LoVo (cell line): ENCODE measurements at regions not wholly inside any gene's neighbourhood (a gene's known extent, or its start where the extent isn't known, plus 50 kb on each side); places are given as distances from the start of the nearest gene placed in this dataset.
"Not testable (repeated sequence)": the region's sequence is repeated elsewhere in the genome, so short reads cannot be mapped to it uniquely, and the experiment has no call there.

Experiments used
- DNase-seq: peaks from one replicate; pipeline ENCODE4 v3.0.0-alpha.2; 2016; ENCODE audit warnings: low spot score

GRCh38 chr6:2378046-2378657 is 132.7 kb upstream of the GMDS start:
- no peak for DNase-seq

DNA sequence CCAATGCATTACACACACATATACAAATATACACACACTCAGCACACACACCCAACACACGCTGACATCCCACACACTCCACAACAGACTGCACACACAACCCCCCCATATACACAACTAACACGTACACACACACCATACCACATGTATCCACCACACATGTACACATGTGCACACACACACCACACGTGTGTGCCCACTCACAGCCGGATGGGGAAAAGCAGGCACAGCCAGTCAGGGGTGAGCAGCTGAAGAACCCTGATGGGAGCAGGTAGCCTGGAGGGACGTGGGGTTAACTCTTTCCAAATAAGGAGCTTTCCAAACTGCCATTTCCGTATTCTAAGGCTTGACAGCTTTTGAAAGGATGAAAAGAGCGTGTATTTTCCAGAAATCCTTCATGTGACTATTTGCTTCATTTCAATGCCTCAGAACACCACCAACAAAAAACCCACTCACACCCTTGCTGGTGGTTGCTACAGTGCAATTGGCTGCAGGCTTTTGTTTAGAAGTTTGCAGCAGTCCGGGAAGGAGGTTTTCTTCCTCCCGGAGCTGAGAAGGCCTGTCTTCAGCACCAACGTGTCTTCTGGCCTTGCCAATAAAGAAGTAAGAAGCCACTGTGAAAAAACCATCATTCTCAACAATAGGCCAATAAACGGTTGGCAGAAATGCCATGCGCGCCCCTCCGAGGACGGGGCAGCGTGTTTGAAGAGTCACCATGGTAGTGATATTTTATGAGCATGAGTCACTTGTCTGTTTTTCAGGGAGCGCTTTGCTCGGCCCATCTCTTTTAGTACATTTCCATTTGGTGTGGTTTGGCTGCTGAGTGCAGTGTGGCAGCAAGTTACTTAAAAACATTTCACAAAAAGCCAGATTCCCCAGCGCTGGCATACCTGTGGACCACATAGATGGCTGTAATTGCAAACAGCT is 131.3 kb upstream of the GMDS start:
- peak; percentile 86 for DNase-seq

DNA sequence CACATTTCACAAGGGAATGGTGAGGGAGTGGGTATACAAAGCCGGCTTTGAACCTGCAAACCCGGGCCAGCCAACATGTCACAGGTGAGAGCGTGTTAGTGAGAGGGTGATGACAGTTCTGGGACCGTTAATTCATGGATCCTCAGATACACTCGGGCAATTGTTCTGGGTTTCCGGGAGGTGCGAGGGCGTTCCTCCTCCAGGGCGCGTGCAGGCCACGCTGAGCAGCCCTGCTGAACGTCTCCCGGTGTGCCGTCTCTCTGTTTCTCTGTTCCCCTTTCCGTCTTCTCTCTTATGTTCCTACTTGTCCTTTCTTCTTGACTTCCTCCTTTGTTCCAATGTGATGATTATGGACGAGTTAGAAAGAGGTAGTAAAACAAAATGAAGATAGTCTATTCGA is 130.0 kb upstream of the GMDS start:
- no peak for DNase-seq

- no peak for DNase-seq
These were observed 124.2 kb upstream of the GMDS start for GRCh38 chr6:2369606-2370005.

DNA sequence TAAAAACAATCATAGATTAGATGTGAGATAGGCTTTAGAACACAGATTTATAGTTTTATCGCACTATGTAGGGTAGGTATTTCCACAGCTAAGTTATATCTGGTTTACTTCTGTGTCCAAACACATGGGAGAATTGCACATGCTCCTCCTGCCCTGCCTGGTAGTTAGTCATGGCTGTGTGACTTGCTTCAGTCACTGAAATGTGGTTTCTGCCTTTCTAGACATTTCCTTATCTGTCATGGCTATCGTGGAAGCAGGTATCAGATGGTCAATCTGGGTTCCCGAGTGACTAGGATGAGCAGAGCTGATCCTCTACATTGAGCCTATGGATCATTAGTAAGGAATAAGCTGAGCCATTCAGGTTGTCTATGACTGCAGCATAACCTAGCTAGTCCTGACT is 117.8 kb upstream of the GMDS start:
- DNase-seq = no peak

DNA sequence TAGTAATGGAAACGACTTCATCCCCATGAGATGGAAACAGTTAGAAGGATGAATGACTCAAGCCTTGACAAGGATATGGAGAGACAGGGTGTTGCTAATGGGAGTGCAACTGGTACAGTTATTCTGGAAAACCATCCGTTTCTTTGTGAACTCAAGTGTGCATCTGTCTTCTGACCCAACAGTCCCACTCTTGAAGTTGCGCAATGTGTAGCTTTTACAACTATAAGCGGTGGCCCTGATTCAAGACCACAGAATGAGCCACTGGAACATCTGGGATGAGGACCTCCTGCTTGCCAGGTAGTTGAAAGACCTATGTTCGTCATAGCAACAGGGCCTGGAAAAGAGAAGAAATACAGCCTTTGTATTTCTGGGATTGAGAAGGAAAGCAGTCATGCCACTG is 115.8 kb upstream of the GMDS start:
- no peak for DNase-seq

DNA sequence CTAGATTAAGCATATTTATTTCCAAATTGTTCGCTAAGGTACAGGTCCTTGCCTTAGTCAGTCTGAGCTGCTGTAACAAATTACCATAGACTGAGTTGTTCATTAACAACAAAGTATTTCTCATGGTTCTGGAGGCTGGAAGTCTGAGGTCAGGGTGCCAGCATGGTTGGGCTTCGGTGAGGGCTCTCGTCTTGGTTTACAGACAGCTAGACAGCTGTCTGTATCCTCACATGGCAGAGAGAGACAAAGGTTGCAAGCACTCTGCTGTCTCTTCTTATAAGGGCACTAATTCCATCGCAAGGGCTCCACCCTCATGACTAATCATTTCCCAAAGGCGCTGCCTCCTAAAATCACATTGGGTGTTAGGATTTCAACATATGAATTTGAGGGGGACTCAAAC is 115.3 kb upstream of the GMDS start:
- no peak for DNase-seq

- no peak for DNase-seq
These were observed 114.7 kb upstream of the GMDS start for GRCh38 chr6:2360126-2360525.

- DNase-seq = no peak
These were observed 109.7 kb upstream of the GMDS start for GRCh38 chr6:2355150-2355549.

GRCh38 chr6:2354138-2354491 is 108.7 kb upstream of the GMDS start:
- no peak for DNase-seq

DNA sequence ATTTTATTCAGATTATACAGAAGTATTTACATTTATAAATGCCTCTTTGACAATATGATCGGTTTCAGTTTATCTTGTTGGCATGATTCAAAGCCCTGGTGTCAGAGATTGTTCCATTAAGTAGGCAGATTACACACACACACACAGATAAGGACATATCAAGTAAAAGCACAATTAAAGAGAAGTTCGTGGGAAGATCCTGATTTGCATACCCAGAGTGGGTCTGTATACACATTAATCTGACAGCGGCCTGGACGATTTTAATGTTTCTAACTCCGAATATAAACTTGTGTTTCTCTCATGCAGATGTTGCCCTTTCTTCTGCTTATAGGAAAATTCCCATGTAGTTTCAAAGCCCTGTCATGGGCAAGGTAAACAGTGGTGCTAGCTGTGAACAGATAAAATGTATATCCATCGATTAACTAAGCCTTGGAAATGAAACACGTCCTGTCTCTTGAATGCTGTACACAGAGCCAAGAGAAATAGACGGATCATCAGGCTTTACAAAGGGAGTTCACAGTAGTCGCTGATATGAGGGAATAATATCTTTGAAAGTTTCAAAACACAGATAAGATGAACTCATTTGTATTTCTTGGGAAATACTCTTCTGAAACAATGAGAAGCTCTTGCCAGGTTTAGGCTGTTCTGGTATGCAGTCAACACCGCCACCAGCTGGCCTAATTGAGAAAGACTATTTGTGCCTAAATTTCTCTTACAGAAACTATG is 108.2 kb upstream of the GMDS start:
- peak; percentile 69 for DNase-seq

- no peak for DNase-seq
These were observed 106.5 kb upstream of the GMDS start for GRCh38 chr6:2351807-2352431.

DNA sequence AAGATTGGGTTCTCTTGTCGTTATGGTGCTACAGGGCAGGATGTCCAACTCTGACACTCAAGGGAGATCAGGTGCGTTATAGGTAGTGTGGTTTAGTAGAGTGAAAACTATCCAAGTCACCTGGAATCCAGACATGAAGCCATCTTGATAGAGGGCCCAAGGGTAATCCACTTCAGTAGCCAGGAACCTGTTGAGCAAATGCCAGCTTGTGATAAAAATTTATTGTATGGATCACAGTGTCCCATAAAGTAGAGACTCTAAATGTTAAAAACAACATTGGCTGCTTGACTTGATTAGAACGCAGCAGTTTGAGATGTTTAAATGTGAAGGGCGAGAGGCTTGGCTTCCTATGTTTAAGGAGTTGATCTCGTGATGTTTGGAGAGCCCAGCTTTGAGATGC is 105.7 kb upstream of the GMDS start:
- DNase-seq = no peak

DNA sequence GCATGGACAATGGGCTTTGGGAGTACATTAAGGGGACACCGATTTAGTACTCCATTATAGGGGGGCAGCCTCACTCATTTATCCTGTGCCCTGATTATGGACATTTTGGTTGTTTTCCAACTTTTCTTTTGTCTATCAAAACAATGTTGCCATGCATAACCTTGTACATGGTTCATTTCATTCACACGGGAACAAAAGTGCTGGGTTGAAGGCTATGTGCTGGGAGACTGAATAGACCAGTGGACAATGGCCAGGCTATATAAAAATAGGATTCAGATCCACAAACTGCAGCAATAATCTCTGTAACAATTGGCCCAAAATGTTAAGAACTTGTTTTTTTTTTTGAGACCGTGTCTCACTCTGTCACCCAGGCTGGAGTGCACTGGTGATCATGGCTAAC is 100.7 kb upstream of the GMDS start:
- DNase-seq = no peak

DNA sequence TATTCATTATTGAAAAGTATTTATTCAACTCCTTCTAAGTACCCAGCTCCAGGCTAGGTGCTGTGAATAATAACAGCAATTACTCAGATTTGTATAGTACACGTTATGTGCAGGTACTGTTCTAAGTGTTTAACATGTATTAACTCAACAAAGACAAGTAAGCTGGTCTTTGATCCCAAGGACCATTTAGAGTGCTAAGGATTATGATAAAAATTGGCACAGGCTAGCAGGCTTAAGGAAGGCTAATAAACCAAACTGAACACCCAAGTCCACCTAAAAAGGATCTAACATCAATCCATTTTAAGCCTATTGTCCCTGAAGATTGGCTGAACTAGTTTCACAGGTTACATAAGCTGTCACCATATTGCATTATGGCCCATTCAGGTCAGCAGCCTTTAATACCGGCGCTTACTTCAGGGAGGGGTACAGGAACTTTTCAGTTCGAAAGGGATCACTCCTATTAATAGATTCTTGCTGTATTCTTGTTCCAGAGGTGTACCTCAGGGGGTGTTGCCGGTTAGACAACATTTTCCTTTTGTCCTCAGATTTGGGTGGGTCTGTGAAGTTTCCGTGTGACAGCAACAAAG is 99.0 kb upstream of the GMDS start:
- no peak for DNase-seq

DNA sequence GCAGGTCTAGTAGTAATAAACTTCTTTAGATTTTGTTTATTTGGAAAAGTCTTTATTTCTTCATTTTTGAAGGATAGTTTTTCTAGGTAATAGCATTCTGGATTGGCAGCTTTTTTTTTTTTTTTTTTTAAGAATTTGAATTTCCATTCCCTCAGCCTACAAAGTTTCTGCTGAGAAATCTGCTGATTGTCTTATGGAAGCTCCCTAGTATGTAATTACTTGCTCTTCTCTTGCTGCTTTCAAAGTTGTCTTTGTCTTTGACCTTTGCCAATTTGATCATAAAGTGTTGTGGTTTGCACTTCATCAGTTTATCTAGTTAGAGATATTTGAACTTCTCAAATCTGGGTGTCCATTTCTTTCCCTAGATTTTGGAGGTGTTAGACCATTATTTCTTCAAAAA is 82.2 kb upstream of the GMDS start:
- DNase-seq = no peak

DNA sequence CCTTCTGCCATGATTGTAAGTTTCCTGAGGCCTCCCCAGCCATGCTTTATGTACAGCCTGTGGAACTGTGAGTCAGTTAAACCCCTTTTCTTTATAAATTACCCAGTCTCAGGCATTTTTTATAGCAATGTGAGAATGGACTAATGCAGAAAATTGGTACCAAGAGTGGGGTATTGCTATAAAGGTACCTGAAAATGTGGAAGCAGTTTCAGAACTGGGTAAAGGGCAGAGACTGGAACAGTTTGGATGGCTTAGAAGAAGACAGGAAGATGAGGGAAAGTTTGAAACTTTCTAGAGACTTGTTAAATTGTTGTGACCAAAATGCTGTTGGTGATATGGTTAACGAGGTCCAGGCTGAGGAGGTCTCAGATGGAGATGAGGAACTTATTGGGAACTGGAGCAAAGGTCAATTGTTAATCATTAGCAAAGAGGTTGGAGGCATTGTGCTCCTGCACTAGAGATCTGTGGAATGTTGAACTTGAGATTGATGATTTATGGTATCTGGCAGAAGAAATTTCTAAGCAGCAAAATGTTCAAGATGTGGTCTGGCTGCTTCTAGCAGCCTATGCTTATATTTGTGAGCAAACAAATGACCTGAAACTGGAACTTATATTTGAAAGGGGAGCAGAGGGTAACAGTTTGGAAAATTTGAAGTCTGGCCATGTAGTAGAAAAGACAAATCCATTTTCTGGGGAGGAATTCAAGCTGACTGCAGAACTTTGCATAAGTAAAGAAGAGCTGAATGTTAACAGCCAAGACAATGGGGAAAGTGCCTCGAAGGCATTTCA is 79.0 kb upstream of the GMDS start:
- no peak for DNase-seq

DNA sequence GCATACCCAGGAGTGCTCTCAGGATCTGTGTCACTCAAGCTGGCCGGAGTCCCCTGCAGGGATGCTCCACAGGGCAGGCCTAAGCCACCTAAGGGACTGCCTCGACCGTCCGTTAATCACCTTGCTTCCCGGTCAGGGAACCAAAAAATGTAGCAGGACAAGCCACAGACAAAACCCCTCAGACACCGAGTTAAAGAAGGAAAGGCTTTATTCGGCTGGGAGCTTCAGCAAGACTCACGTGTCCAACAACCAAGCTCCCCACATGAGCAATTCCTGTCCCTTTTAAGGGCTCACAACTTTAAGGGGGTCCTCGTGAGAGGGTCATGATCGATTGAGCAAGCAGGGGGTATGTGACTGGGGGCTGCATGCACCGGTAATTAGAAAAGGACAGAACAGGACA is 72.1 kb upstream of the GMDS start:
- not testable (repeated sequence) for DNase-seq

DNA sequence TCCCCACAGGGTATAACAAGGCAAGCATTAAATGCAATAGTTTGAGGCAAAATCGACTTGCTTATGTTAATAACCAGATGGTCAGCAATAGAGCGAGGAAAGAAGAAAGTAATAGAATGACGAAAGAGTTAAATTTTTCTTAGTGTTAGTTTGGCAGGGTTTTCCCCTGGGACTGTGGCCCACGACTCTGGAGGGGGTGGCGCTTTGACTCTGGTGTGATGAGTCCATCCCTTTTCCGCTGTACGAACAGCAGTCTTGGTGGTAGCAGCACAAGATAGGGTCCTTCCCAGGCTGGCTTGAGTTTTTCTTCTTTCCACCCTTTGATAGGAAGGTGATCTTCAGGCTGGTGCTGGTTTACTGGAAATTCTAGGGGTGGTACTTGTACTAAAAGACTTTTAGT is 69.2 kb upstream of the GMDS start:
- no peak for DNase-seq

- no peak for DNase-seq
These were observed 64.6 kb upstream of the GMDS start for GRCh38 chr6:2310042-2310441.

- DNase-seq = no peak
These were observed 63.7 kb upstream of the GMDS start for GRCh38 chr6:2309122-2309521.

DNA sequence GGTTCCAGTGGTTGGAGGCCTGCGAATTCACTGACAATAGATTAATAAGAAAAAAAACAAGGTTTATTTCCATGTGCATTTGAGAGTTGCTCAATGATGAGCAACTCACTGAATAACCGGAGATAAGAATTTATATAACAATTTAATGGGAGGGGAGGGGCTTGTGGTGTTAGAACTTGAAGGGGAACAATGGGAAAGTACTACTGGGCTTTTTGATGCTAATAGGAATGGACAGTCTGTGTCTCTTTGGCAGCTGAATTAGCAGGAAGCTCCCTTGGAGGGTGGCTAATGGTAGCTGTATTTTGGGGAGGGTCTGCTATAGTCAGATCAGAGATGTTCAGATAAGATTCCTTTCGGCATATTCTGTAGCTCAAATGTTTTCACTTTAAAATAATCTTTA is 62.4 kb upstream of the GMDS start:
- DNase-seq = no peak
